A673 (cell line): ENCODE measurements at regions not wholly inside any gene's neighbourhood (a gene's known extent, or its start where the extent isn't known, plus 50 kb on each side); places are given as distances from the start of the nearest gene placed in this dataset.

Source experiments
- BruUV-seq: library from RNA; stranded (reverse); fragments of 400-500 nt; replicated peaks from 2 replicates; lab custom pipeline; 2021; lab: Mats Ljungman, UMichigan
- CTCF ChIA-PET: fragments of 300-600 bp; sonication (Branson Sonifier 250); formaldehyde crosslinking; loops from one replicate; lab custom pipeline; 2022; ENCODE audit warnings: antibody characterized with exemption; lab: Charles Lee
- POLR2A ChIA-PET: fragments of 300-600 bp; sonication (Branson Sonifier 250); formaldehyde crosslinking; loops from one replicate; lab custom pipeline; 2022; ENCODE audit warnings: antibody characterized with exemption; ENCODE audit not compliant: low non-redundant PET; lab: Charles Lee
- DNase-seq: peaks from one replicate; pipeline ENCODE4 v3.0.0-alpha.2; 2015; ENCODE audit warnings: low spot score
- H3K27ac ChIP-seq: fragments of 200-600 bp; sonication (generic); 2 replicates; pipeline ENCODE4 v1.5.1; 2016; ENCODE audit warnings: mixed run types, low read depth, mild to moderate bottlenecking, mixed read lengths, antibody characterized with exemption, low read length; ENCODE audit not compliant: poor library complexity, severe bottlenecking
- H3K27me3 ChIP-seq: fragments of 200-600 bp; sonication (generic); replicated peaks from 2 replicates; pipeline ENCODE4 v1.6.1; 2017; ENCODE audit warnings: mixed run types, low read depth, mild to moderate bottlenecking, mixed read lengths, antibody characterized with exemption, low read length; ENCODE audit not compliant: insufficient read depth, poor library complexity
- H3K36me3 ChIP-seq: fragments of 200-600 bp; sonication (generic); 2 replicates; pipeline ENCODE4 v1.6.1; 2016; ENCODE audit warnings: mixed run types, mild to moderate bottlenecking, mixed read lengths, antibody characterized with exemption, low read length; ENCODE audit not compliant: insufficient read depth, poor library complexity, severe bottlenecking
- H3K4me1 ChIP-seq: fragments of 200-600 bp; sonication (generic); 2 replicates; pipeline ENCODE4 v1.6.1; 2017; ENCODE audit warnings: mixed run types, mild to moderate bottlenecking, mixed read lengths, antibody characterized with exemption, low read length; ENCODE audit not compliant: insufficient read depth, poor library complexity, severe bottlenecking
- H3K4me3 ChIP-seq: fragments of 200-600 bp; sonication (generic); 2 replicates; pipeline ENCODE4 v1.5.1; 2016; ENCODE audit warnings: low read depth, mixed run types, mild to moderate bottlenecking, mixed read lengths, low read length; ENCODE audit not compliant: poor library complexity, severe bottlenecking
- H3K9me3 ChIP-seq: fragments of 200-600 bp; sonication (generic); 2 replicates; pipeline ENCODE4 v1.6.1; 2016; ENCODE audit warnings: mixed run types, low read depth, mild to moderate bottlenecking, mixed read lengths, antibody characterized with exemption, low read length; ENCODE audit not compliant: poor library complexity, severe bottlenecking
- CTCF ChIP-seq: fragments of 300-800, 200-600 bp; sonication (generic); conservative IDR thresholded peaks from 2 replicates; pipeline ENCODE4 v1.5.1; 2017; ENCODE audit warnings: low read depth, mild to moderate bottlenecking, antibody characterized with exemption, low read length, moderate library complexity, mixed read lengths
- EZH2 ChIP-seq: fragments of 200-600 bp; sonication (generic); IDR thresholded peaks from 2 replicates; pipeline ENCODE4 v1.6.1; 2017; ENCODE audit warnings: borderline replicate concordance, low read depth, mild to moderate bottlenecking, mixed read lengths, antibody characterized with exemption, low read length; ENCODE audit not compliant: poor library complexity, severe bottlenecking
- intact Hi-C: fragments of 100-400 bp; cut with micrococcal nuclease; formaldehyde crosslinking; loops from one replicate; pipeline ENCODE4 v1.10.0; 2022; ENCODE audit not compliant: unreplicated experiment

- no peak overlapping the region for H3K27ac ChIP-seq
- no peaks in the 10 kb centered on the region for H3K27me3 ChIP-seq
- no peaks in the 10 kb centered on the region for H3K9me3 ChIP-seq
- H3K4me1 ChIP-seq, result no peaks in the 10 kb centered on the region
- H3K4me3 ChIP-seq, result no peak overlapping the region
- POLR2A ChIA-PET, result no interaction called here
- intact Hi-C loops, result no loop called here
- CTCF ChIA-PET, result no interaction called here
- no peaks in the 10 kb centered on the region for H3K36me3 ChIP-seq
- TF ChIP-seq CTCF (no peak), EZH2 (no peak)
- no TSS peak for BruUV-seq
- DNase-seq, result no peak
These were observed 77.2 kb downstream of the RTP4 start for GRCh38 chr3:187445356-187445755.

- Histone ChIP-seq H3K4me1 (no peaks in the 10 kb centered on the region), H3K4me3 (no peak overlapping the region), H3K27me3 (no peaks in the 10 kb centered on the region), H3K36me3 (no peaks in the 10 kb centered on the region), H3K27ac (no peak overlapping the region), H3K9me3 (no peaks in the 10 kb centered on the region)
- no peak for TF ChIP-seq CTCF
- no peak for TF ChIP-seq EZH2
- BruUV-seq, result no TSS peak
- ChIA-PET CTCF (no interaction called here), POLR2A (no interaction called here)
- DNase-seq, result no peak
- intact Hi-C loops, result no loop called here
These were observed 66.3 kb downstream of the RTP4 start for GRCh38 chr3:187434524-187434923.

- Histone ChIP-seq H3K36me3 (no peaks in the 10 kb centered on the region), H3K27me3 (no peaks in the 10 kb centered on the region), H3K27ac (no peak overlapping the region), H3K4me3 (no peak overlapping the region), H3K9me3 (no peaks in the 10 kb centered on the region), H3K4me1 (no peaks in the 10 kb centered on the region)
- no TSS peak for BruUV-seq
- ChIA-PET CTCF (no interaction called here), POLR2A (no interaction called here)
- intact Hi-C loops, result no loop called here
- TF ChIP-seq EZH2 (no peak), CTCF (peak; percentile 46)
- DNase-seq, result no peak
These were observed 62.4 kb downstream of the RTP4 start for GRCh38 chr3:187430576-187430975.
